ENCODE measurements at regions not wholly inside any gene's neighbourhood (a gene's known extent, or its start where the extent isn't known, plus 50 kb on each side); places are given as distances from the start of the nearest gene placed in this dataset.
A peak's percentile ranks its signal among the peaks of the same experiment; 100 is the strongest.

- Histone ChIP-seq H3K36me3 (no peaks in the 10 kb centered on the region), H3K27me3 (no peaks in the 10 kb centered on the region), H3K4me1 (no peaks in the 10 kb centered on the region), H3K9me3 (no peaks in the 10 kb centered on the region), H3K4me3 (no peak overlapping the region), H3K27ac (no peak overlapping the region)
- TF ChIP-seq POLR2A (IDR thresholded peaks at IDR 0.05), result no peak
- no peak for TF ChIP-seq CTCF (IDR thresholded peaks at IDR 0.05)
- no peak for TF ChIP-seq POLR2AphosphoS5 (IDR thresholded peaks at IDR 0.05)
- no peak for TF ChIP-seq EP300 (IDR thresholded peaks at IDR 0.05)
- 83% methylated on average over 3 of the region's 3 CpGs for WGBS, 2 donors
- no peak for ATAC-seq (ENCODE audit: low FRiP score in 2 of 2)
- no peak for DNase-seq
Observed at GRCh38 chr20:34175079-34175478, 63.0 kb upstream of the EIF2S2 start.

DNA sequence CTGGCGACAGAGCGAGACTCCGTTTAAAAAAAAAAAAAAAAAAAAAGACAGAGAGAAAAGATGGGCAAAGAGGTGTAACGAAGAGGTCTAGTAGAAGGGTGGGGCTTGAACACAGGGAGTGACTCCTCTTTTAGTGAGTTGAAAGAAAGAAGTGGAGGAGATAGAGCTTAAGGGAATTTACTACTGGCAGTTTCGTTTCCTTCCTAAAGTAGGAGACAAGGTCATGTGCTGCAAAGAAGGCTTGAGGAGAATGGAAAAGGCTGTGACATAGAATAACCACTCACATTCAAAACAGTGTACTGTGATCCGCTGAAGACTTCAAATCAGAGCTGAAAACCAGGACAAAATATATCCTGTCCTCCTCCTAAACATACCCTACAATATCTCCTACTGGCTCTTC is 63.8 kb upstream of the EIF2S2 start:
- TF ChIP-seq EP300 (IDR thresholded peaks at IDR 0.05) (no peak), POLR2A (IDR thresholded peaks at IDR 0.05) (no peak), POLR2AphosphoS5 (IDR thresholded peaks at IDR 0.05) (no peak), CTCF (IDR thresholded peaks at IDR 0.05) (no peak)
- Histone ChIP-seq H3K27ac (no peak overlapping the region), H3K36me3 (no peaks in the 10 kb centered on the region), H3K27me3 (no peaks in the 10 kb centered on the region), H3K9me3 (no peaks in the 10 kb centered on the region), H3K4me1 (no peaks in the 10 kb centered on the region), H3K4me3 (no peak overlapping the region)
- ATAC-seq (ENCODE audit: low FRiP score in 2 of 2) (no peak), DNase-seq (no peak)
- WGBS, 2 donors, result 78 to 88% methylated on average over 6 of the region's 6 CpGs

DNA sequence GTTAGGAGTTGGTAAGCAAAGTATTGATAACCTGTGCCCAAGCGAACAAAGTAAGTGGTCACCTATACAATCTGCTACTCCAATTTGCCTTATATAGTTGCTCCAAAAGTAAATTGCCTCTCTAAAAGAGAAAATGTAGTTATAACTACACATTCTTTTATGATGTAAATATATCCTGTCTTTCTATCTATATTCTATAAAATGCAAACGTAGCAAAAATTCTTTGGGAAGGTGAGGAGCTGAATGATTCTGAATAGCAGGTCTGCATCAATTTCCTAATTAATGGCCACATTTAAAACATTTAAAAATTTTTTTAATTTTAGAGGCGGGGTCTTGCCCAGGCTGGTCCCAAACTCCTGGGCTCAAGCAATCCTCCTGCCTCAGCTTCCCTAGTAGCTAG is 64.2 kb upstream of the ASIP start:
- Histone ChIP-seq H3K4me1 (no peaks in the 10 kb centered on the region), H3K27me3 (no peaks in the 10 kb centered on the region), H3K4me3 (no peak overlapping the region), H3K36me3 (no peaks in the 10 kb centered on the region), H3K9me3 (no peaks in the 10 kb centered on the region), H3K27ac (no peak overlapping the region)
- TF ChIP-seq POLR2AphosphoS5 (IDR thresholded peaks at IDR 0.05) (no peak), CTCF (IDR thresholded peaks at IDR 0.05) (no peak), POLR2A (IDR thresholded peaks at IDR 0.05) (no peak), EP300 (IDR thresholded peaks at IDR 0.05) (no peak)
- no peak for DNase-seq
- WGBS, 2 donors, result 89 to 94% methylated on average over 3 of the region's 3 CpGs
- no peak for ATAC-seq (ENCODE audit: low FRiP score in 2 of 2)

GRCh38 chr20:34179637-34180360 is 61.4 kb upstream of the ASIP start:
- DNase-seq, result peak in 1 of 2 donors; percentile 42
- no peak for TF ChIP-seq CTCF (IDR thresholded peaks at IDR 0.05)
- TF ChIP-seq POLR2AphosphoS5 (IDR thresholded peaks at IDR 0.05), result no peak
- no peak for TF ChIP-seq EP300 (IDR thresholded peaks at IDR 0.05)
- TF ChIP-seq POLR2A (IDR thresholded peaks at IDR 0.05), result no peak

More at GRCh38 chr20:34179637-34180360, 61.4 kb upstream of the ASIP start:
- H3K27ac ChIP-seq, result peak overlapping the region in 1 of 4 donors; percentile 40
- no peaks in the 10 kb centered on the region for H3K4me1 ChIP-seq
- peak in 1 of 2 donors; percentile 69 for ATAC-seq (ENCODE audit: low FRiP score in 2 of 2)
- H3K9me3 ChIP-seq, result no peaks in the 10 kb centered on the region
- no peaks in the 10 kb centered on the region for H3K36me3 ChIP-seq
- H3K27me3 ChIP-seq, result no peaks in the 10 kb centered on the region
- WGBS, 2 donors, result 74 to 83% methylated on average over 8 of the region's 8 CpGs
- H3K4me3 ChIP-seq, result no peak overlapping the region

Data from upper lobe of left lung (tissue), 6 donors.